ENCODE measurements at regions not wholly inside any gene's neighbourhood (a gene's known extent, or its start where the extent isn't known, plus 50 kb on each side); places are given as distances from the start of the nearest gene placed in this dataset.

- intact Hi-C loops (cut with DNase I; ENCODE audit: low total_unique reads), result no loop called here
- no peaks in the 10 kb centered on the region for H3K9me3 ChIP-seq
- no peaks in the 10 kb centered on the region for H3K4me1 ChIP-seq
- no peak for TF ChIP-seq CTCF (IDR thresholded peaks at IDR 0.05)
- no peak for DNase-seq
- H3K27ac ChIP-seq, result no peak overlapping the region
- no peak overlapping the region for H3K4me3 ChIP-seq
- peaks cover 0 to 4% of the 10 kb centered on the region in 2 donors for H3K27me3 ChIP-seq
- H3K36me3 ChIP-seq, result no peaks in the 10 kb centered on the region
These were observed 94.6 kb upstream of the AKT3 start for GRCh38 chr1:243944429-243945160.

GRCh38 chr1:243943671-243944428, 93.8 kb upstream of the AKT3 start:
- Histone ChIP-seq H3K4me3 (no peak overlapping the region), H3K36me3 (no peaks in the 10 kb centered on the region), H3K27ac (no peak overlapping the region), H3K9me3 (no peaks in the 10 kb centered on the region), H3K27me3 (peaks cover 0 to 4% of the 10 kb centered on the region in 2 donors), H3K4me1 (no peaks in the 10 kb centered on the region)
- no peak for TF ChIP-seq CTCF (IDR thresholded peaks at IDR 0.05)
- intact Hi-C loops (cut with DNase I; ENCODE audit: low total_unique reads), result no loop called here
- DNase-seq, result no peak

- Histone ChIP-seq H3K27ac (no peak overlapping the region), H3K27me3 (peaks cover 0 to 4% of the 10 kb centered on the region in 2 donors), H3K36me3 (no peaks in the 10 kb centered on the region), H3K9me3 (no peaks in the 10 kb centered on the region), H3K4me1 (no peaks in the 10 kb centered on the region), H3K4me3 (no peak overlapping the region)
- intact Hi-C loops (cut with DNase I; ENCODE audit: low total_unique reads), result no loop called here
- DNase-seq, result no peak
- no peak for TF ChIP-seq CTCF (IDR thresholded peaks at IDR 0.05)
These were observed 92.4 kb upstream of the AKT3 start for GRCh38 chr1:243942196-243943150.

GRCh38 chr1:243940451-243940850, 90.4 kb upstream of the AKT3 start:
- Histone ChIP-seq H3K4me3 (no peak overlapping the region), H3K36me3 (no peaks in the 10 kb centered on the region), H3K9me3 (no peaks in the 10 kb centered on the region), H3K27me3 (peaks cover 0 to 4% of the 10 kb centered on the region in 2 donors), H3K27ac (no peak overlapping the region), H3K4me1 (no peaks in the 10 kb centered on the region)
- TF ChIP-seq CTCF (IDR thresholded peaks at IDR 0.05), result no peak
- intact Hi-C loops (cut with DNase I; ENCODE audit: low total_unique reads), result no loop called here
- DNase-seq, result no peak

- H3K4me3 ChIP-seq, result no peak overlapping the region
- H3K36me3 ChIP-seq, result no peaks in the 10 kb centered on the region
- intact Hi-C loops (cut with DNase I; ENCODE audit: low total_unique reads), result no loop called here
- TF ChIP-seq CTCF (IDR thresholded peaks at IDR 0.05), result no peak
- H3K4me1 ChIP-seq, result no peaks in the 10 kb centered on the region
- DNase-seq, result no peak
- H3K27me3 ChIP-seq, result peaks cover 0 to 4% of the 10 kb centered on the region in 2 donors
- peaks cover 0 to 4% (median 0%) of the 10 kb centered on the region in 3 donors for H3K9me3 ChIP-seq
- H3K27ac ChIP-seq, result no peak overlapping the region
These were observed 89.3 kb upstream of the AKT3 start for GRCh38 chr1:243939167-243939848.

All from tibial artery (tissue), 4 donors.